ENCODE measurements at regions not wholly inside any gene's neighbourhood (a gene's known extent, or its start where the extent isn't known, plus 50 kb on each side); places are given as distances from the start of the nearest gene placed in this dataset.

DNA sequence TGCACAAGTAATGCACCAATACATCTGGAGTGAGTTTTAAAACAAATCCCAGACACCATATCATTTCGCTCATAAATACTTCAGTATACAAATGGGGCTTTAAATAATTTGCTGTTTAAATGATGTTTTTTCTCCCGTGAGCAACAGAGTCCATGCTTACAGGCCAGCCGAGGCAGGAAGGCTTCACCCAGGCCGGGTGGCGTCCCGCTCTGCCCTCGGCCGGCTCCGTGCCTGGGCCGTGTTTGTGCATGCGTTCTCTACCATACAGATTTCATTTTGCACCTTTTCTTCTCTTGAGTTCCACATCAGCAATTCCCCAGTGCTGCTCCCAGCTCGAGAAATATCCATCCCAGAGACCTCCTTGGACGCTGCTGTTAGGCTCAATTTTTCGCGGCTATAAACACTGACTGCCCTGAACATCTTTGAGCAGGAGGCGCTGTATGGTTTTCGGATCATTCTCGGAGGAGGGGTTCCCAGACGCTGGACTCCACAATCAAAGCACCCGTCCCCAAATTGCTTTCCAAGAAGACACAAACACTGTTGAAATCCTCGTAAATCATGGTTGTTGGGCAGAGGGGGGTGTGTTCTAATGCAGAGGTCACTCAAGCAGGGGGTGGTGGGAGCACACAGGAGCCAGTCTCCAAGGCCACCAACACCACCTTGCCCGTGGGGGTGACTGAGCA is 91.6 kb downstream of the MICALL2 start:
- no peak for TF ChIP-seq CTCF (IDR thresholded peaks at IDR 0.05; ENCODE audit: borderline replicate concordance, insufficient read depth, low read depth, low read length)
- no peak overlapping the region for H3K4me3 ChIP-seq (ENCODE audit: low read depth, low read length)

DNA sequence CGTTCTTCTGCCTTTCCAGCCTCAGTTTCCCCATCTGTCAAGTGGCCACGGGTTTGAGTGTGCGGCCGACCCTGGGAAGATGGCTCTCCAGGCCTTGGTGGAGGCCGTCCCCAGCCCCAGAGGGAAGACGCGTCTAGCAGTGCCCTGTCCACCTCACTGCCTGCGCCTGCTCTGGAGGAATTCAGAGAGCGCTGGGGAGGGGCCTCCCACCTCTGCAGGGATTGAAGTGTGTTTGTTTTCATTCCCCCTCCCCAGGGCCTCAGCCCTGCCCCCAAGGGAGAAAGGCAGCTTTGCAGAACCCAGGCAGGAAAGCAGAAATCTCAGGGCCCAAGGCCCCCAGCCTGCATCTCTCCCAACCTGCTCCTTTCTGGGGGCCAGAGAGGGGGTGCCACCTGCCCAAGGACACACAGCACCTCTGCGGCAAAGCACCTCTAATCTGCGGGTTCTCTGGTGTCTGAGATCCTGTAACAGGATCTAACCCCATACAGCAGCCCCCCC is 91.0 kb downstream of the MICALL2 start:
- H3K4me3 ChIP-seq (ENCODE audit: low read depth, low read length) = no peak overlapping the region
- TF ChIP-seq CTCF (IDR thresholded peaks at IDR 0.05; ENCODE audit: borderline replicate concordance, insufficient read depth, low read depth, low read length) = no peak

GRCh38 chr7:1368682-1369571 is 90.3 kb downstream of the MICALL2 start:
- no peak overlapping the region for H3K4me3 ChIP-seq (ENCODE audit: low read depth, low read length)
- peak; percentile 37; the same call in 1 of the 2 replicates for TF ChIP-seq CTCF (IDR thresholded peaks at IDR 0.05; ENCODE audit: borderline replicate concordance, insufficient read depth, low read depth, low read length)

- no peak overlapping the region for H3K4me3 ChIP-seq (ENCODE audit: low read depth, low read length)
- TF ChIP-seq CTCF (IDR thresholded peaks at IDR 0.05; ENCODE audit: borderline replicate concordance, insufficient read depth, low read depth, low read length) = no peak
Measured at GRCh38 chr7:1369916-1370657, 89.2 kb downstream of the MICALL2 start.

DNA sequence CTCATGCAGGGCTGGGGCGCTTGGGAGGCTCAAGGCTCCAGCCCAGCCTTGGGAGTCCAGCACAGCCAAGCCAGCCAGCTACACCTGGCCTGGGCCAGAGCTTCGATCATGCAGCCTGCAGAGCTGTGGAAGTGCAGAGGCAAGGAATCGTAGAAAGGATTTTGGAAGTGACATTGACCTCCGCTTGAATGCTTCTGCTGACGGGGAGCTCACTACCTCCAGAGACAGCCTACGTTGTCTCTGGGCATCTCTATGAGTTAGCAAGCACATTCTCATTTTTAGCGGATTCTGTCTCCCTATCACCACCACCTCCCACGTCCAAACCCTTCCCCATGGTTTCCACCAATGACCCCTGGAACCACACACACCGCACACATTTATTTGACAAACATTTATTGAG is 88.5 kb downstream of the MICALL2 start:
- TF ChIP-seq CTCF (IDR thresholded peaks at IDR 0.05; ENCODE audit: borderline replicate concordance, insufficient read depth, low read depth, low read length) = no peak
- H3K4me3 ChIP-seq (ENCODE audit: low read depth, low read length) = no peak overlapping the region

DNA sequence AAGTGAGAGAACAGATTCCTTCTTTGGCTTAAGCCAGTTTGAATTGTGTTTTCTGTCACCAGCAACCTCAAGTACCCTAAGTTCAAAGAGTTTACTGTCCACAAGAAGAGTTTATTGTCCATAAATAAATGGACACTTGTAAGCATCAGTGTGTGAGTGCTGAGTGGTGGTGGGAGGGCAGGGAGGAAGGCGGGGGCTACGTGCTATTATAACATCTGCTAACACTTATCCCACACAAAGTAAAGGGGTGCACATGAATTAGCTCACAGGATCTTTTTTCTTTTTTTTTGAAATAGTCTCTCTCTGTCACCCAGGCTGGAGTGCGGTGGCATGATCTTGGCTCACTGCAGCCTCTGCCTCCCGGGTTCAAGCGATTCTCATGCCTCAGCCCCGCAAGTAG is 87.2 kb downstream of the MICALL2 start:
- TF ChIP-seq CTCF (IDR thresholded peaks at IDR 0.05; ENCODE audit: borderline replicate concordance, insufficient read depth, low read depth, low read length) = no peak
- no peak overlapping the region for H3K4me3 ChIP-seq (ENCODE audit: low read depth, low read length)

Measured in GM12875 (cell line).